ENCODE measurements at regions not wholly inside any gene's neighbourhood (a gene's known extent, or its start where the extent isn't known, plus 50 kb on each side); places are given as distances from the start of the nearest gene placed in this dataset.
"Not testable (repeated sequence)": the region's sequence is repeated elsewhere in the genome, so short reads cannot be mapped to it uniquely, and the experiment has no call there.

DNA sequence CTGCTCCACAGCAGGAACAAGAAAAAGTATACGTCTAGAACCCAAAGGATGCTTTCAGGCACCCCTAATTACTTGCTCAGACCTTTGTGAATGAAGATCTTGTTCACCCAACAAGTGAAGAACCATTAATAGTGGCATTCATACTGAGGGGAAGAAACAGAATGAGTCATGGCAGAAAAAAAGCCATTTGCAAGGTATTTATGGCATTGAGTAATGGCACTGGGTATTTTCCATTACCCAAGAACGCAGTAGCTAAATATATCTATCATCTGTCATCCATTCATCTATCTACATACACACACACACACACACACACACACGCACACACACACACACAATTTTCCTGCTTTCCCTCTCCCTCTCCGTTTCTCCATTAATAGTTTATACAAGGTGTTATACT, 56.4 kb upstream of the XIRP2 start:
- DNase-seq: no peak

DNA sequence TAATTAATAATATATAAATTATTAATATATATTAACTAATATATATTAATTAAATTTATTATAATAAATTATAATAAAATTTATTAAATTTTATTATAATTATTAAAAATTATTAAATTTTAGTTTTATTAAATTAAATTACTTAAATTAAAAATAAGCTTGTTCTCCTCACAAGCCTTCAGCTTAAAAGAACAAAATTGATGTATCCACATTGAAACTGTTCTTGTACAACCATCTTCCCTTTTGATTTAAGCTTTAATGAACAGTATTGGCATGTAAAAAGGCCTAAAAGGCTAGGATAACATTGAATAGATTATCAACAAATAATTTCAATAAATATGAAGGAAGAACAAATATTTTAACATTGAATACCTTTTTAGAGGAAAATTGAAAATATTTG, 62.4 kb upstream of the XIRP2 start:
- no peak for DNase-seq

DNA sequence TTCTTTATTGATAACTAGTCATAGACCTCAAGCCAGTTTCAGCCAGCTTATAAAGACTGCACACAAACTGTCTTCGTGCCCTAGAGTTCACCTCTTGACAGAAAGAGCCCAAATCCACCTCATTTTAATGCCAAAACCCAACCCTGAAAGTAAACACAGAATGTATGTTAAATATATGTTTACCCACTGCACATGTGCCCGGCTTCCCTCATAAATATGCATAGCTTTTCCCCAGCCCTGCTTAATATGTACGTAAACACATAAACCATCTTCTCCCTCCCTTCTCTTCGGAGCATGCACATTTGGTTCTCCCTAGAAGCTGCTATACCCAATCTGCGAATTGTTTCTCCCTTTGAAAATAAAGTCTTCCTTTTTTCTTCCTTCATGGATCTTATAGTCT, 73.9 kb upstream of the XIRP2 start:
- DNase-seq: no peak

DNA sequence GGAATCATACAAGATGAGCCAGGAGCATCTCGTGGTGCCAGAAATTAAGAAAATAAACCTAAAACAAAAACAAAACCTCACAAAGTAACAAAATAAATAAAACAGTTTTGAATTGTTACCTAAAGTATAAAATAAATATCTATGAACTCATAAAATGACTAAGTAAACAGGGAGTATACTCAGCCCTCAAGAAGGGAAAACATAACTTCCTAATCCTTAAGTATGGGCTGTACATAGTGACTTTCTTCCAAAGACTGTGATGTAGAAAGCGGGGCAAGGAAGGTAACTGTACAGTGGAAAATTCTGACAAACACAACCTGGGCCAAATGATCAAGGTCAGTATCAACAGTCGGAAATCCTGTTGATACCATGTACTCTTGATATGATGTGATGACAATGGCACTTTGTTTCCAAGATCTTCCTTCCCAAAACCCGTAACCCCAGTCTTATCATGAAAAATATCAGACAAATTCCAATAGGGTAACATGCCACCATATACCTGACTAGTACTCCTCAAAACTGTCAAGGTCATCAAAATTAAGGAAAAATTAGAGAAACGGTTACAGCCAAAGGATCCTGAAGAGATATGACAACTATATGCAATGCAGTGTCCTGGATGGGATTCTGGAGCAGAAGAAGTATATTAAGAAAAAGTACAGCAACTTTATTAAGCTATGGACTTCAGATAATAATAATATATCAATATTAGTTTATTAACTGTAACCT, 76.0 kb upstream of the XIRP2 start:
- no peak for DNase-seq

DNA sequence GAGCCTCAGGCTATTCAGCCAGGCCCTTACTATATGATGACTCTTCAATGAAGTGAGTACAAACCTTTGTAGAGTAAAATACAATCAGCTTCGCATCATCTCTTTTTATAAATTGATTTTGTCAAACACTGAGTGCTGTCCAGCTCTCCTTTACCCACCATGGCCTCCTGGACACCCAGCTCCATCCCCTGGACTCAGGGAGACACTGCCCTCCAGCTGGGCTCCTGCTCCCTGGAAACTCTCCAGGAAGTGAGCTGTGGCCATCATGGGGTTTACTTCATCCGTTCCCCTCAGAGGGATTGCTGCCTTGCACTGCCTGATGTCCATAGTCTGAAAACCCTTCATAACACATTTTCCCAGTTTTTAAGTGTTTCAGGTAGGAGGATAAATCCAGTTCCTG, 82.5 kb upstream of the XIRP2 start:
- DNase-seq: no peak

DNA sequence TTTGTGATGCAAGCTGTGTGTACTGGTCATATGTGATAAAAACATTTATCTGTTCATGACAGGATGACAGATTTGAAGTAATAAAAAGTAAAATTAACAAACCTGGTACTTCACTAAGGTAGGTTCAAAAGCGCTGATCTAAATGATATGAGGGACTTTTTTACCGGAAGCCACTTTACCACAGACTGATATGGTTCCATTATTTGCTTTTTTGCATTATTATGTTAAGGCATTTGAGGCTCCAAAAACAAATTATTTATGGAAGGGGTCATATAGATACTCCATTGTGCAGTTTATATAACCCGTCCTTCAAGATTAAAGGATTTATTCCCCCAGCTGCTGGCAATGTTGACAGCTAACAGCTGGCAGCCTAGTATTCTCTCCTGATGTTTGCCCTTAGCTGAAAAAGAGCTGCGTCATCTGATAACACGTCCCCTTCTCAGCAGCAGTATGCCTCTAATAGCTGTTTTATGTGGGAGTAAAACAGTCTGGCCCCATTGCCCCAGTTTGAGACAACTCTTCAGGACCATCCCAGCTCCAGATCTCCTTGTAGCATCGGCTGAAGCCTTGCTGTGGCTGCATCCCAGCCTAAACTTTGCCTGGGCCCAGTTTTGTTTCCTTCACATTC, 84.8 kb upstream of the XIRP2 start:
- DNase-seq: no peak

DNA sequence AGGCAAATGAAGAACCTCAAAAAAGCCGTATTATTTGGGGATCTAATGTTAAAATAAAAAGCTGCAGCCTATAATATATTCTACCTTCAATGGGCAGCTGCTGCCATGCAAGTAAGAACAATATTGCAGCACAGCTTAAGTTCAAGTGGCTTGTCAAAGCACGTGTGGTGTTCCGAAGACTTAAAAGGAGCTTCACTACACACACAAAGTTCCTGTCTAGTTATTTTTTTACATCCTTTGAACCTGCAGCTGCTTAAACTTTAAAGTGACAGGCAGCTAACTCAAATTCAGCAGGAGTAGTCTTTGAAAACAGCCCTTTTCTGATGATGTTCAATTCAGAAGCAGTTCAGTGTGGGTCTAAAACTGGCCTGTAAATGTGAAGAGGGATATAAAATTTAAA, 85.8 kb upstream of the XIRP2 start:
- no peak for DNase-seq

DNA sequence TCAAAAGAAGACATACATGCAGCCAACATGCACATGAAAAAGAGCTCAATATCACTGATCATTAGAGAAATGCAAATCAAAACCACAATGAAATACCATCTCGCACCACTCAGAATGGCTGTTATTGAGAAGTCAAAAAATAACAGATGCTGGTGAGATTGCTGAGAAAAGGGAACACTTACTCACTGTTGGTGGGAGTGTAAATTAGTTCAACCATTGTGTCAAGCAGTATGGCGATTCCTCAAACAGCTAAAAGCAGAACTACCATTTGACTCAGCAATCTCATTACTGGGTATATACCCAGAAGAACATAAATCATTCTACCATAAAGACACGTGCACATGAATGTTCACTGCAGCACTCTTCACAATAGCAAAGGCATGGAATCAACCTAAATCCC, 95.5 kb upstream of the XIRP2 start:
- no peak for DNase-seq

DNA sequence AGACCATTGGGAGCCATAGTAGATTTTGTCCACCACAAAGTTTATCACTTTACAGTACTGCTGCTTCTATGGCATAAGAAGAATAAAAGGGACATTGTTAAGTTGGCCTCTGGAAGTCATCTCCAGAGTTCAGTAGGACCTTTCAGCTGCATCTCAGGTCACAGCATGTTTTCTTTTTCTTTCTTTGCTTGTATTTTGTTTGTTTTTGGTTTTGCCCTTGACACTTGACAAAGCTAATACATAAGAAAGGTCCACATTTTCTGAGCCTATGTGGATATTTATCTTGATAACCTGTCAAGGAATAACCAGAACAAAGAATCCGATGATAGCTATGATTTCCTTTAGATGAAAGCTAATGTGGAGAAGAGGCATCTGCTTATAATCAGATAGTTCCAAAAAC, 101.6 kb upstream of the XIRP2 start:
- DNase-seq: no peak

DNA sequence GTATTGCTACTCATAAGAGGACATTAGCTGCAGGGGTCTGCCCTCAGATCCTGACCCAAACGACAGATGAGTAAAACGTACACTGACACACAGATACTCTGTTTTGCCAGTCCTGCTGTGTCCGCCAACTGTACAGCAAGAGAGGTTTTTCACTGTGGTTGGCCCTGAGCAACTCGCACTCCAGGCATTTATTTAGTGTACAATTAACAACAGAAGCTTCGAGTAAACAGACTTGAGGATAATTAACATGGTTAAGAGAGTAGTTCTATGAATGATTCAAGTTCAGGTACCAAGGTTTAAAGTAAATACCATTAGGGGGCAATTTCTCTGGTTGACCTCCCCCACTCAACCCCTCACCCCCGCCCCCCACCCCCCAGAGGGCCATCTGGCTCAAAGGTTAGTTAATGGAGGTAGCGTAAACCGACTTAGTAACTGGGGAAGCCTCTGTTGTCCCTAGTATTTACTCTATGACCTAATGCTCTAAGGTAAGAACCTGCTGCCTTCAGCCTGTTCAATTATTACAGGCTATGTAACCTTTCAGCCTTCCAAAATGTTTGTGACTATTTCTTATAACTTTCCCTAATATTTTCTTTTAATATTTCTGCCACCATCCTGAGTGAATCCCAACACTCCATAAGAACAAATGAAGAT, 103.9 kb upstream of the XIRP2 start:
- peak; percentile 81 for DNase-seq

DNA sequence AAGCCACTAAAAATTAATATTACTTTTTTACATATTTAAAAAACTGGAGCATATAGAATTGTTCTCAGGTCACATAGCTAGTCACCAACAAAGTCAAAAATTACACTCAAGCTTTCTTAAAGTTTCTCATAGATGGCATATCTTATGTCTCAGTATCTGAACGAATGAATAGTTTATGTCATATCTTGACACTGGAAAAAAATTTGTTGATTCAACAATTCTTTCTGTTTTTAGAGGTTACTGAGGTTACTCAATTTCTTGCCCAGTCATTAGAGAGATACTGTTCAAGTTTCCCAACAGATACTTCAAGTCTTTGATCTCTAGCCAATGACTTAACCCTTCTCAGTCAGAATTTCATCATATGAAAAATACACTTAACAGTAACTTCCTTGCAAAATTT, 113.1 kb upstream of the XIRP2 start:
- no peak for DNase-seq

DNA sequence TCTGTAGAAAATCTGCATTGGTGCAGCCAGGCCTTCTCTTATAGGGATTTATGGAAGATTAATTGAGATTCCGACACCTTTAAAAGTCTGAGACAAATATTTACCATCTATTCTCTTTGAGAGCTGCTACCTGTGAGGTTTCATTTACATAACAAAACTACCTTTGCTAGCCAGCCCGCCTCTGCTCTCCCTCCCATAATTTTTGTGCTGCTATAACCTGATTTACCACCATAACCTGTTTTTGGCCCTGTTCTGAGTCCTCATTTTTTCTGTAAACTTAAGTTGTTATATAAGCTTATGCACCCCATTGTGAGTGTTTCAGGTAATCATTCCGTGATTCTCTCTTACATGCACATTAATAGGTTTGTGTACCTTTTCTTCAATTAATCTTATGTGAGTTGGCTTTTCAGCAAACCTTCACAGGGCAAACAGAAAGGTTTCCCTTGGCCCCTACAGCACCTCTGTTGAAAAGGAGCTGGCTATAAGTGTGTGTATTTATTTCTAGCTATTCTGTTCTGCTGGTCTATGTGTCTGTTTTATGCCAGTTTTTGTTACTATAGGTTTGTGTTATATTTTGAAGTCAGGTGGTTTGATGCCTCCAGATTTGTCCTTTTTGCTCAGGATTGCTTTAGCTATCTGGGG, 114.9 kb upstream of the XIRP2 start:
- DNase-seq: no peak

DNA sequence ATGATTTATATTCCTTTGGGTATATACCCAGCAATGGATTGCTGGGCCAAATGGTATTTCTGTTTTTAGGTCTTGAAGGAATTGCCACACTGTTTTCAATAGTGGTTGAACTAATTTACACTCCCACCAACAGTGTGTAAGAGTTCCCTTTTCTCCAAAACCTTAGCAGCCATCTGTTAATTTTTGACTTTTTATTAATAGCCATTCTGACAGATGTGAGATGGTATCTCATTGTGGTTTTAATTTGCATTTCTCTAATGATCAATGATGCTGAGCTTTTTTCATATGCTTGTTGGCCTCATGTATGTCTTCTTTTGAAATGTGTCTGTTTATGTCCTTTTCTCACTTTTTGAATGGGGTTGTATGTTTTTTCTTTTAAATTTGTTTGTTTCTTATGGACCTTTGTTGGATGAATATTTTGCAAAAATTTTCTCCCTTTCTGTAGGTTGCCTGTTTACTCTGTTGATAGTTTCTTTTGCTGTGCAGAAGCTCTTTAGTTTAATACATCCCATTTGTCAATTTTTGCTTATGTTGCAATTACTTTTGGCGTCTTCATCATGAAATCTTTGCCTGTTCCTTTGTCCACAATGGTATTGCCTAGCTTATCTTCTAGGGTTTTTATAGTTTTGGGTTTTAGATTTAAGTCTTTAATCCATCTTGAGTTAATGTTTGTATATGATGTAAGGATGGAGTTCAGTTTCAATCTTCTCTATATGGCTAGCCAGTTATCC, 119.7 kb upstream of the XIRP2 start:
- DNase-seq: no peak

DNA sequence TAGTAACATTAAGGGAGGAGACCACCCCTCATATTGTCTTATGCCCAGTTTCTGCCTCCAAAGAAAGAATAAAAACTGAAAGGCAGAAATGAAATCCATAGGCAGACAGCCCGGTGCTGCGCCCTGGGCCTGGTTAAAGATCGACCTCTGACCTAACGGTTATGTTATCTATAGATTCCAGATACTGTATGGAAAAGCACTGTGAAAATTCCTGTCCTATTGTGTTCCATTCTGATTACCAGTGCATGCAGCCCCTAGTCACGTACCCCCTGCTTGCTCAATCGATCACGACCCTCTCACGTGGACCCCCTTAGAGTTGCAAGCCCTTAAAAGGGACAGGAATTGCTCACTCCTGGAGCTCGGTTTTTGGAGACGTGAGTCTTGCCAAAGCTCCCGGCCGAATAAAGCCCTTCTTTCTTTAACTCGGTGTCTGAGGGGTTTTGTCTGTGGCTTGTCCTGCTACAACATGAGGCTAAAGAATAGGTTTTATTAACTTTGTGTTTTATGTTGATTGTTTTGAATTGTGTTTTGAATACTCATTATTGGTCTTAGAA, 121.4 kb upstream of the XIRP2 start:
- not testable (repeated sequence) for DNase-seq

DNA sequence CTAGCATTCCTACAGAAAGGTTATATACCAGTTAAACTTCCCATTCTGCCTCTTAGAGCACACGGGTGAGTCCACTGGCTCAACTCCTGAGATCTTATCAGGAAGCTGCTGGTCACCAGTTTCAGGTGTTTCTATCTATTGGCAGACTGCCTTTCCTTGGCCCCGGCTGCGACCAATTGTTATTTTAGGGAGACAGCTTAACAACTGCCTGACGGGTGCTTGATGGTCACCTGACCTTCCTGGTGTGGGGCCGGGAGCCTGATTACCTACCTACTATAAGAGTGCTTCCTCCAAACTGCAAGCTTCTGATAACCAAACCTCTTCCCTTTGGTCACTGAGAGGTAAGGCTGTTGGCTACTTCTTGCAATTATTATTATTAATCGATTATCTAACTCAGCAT, 122.1 kb upstream of the XIRP2 start:
- DNase-seq: no peak

DNA sequence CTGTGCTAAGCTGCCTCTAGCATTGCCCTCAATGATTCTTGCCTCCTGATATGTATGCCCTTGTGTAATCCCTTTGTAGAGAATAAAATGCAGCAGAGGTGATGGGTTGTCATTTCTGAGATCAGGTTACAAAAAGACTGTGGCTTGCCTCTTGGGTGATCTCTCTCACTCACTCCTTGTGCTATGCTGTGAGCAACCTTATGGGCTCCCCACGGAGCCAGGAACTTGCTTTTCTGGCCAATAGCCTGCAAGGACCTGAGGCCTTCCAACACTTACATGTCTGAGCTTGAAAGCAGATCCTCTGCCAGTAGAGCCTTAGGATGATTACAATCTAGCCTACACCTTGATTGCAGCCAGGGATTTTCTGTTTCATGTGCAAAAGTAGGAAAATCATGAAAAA, 123.1 kb upstream of the XIRP2 start:
- no peak for DNase-seq

DNA sequence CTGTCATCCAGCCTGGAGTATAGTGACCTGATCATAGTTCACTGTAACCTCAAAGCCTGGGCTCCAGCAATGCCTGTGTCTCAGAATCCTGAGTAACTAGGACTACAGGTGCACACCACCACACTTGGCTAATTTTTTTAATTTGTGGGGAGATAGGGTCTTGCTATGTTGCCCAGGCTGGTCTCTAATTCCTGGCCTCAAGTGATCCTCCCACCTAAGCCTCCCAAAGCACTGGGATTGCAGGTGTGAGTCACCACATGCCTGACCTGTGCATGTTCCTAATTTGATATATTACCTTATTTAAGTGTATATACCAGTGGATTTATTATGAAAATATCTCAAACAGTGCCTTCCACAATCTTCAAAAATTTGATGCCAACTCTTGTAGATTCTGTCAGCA, 123.6 kb upstream of the XIRP2 start:
- no peak for DNase-seq

DNA sequence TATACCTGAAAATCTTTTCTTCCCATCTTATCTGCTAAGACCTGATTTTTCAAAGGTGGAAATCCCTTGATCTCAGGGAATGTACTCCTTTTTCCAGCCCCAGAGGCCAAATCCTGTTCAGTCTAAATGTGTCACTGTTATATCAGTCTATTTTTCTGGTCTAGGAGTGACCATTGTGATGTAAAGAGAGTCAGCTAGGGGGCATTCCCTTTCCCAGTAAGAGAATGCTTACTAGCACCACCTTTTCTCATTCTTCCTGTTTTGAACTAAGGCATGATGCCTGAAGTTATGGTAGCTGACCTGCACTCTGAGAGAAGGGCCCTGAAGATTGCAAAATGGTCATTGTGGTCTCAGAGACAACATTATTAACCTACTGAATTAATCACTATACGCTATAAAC, 124.1 kb upstream of the XIRP2 start:
- no peak for DNase-seq

DNA sequence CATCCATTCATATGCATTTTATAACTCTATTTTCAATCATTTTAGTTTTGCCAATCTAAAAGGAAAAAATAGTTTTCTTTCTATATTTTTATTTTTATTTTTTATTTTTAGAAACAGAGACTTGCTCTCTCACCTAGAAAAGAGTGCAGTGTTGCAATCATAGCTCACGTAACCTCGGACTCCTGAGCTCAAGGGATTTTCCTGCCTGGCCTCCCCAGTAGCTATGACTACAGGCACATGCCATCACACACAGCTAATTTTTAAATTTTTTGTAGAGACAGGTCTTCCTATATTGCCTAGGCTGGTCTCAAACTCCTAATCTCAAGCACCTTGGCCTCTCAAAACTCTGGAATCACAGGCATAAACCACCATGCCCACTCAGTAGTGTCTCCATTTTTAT, 125.5 kb upstream of the XIRP2 start:
- no peak for DNase-seq

DNA sequence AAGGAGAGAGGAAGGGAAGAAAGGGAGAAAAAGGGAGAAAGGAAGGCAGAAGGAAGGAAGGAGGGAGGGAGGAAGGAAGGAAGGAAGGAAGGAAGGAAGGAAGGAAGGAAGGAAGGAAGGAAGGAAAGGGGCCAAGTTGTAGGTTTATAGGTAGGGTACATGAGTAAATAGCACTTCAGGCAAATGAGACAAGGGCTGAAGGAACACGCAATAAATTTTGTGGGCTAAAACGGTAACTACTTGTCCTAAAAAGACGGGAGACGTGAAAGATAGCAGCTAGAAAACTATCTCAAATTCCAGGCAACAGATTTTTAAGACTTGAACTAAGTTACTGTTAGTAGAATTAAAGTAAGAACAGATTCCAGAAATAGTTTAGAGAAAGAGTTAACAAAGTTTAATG, 129.3 kb upstream of the XIRP2 start:
- DNase-seq: no peak

DNA sequence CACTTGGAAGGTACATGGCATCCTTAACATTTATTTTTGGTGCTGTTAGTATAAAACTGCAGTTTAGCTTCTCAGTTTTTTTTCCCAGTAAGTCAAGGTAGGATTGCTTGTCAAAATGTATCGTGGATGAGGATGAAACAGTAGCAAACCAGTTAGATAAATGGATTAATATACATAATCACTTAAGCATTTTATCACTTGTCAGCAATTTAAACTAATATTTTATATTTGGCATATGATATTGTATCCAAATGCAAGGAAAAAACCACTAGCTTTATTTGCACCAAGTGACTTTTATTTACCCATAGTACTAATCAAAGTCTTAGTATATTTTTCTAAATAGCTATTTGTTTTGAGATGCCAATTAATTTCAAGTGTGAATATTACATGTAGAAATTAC, 137.7 kb upstream of the XIRP2 start:
- DNase-seq: no peak

DNA sequence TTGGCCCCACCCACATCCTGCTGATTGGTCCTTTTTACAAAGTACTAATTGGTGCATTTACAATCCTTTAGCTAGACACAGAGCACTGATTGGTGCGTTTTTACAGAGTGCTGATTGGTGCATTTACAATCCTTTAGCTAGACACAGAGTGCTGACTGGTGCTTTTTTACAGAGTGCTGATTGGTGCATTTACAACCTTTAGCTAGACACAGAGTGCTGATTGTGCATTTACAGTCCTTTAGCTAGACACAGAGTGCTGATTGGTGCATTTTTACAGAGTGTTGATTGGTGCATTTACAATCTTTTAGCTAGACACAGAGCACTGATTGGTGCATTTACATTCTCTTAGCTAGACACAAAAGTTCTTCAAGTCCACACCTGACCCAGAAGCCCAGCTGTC, 144.2 kb upstream of the XIRP2 start:
- not testable (repeated sequence) for DNase-seq

DNA sequence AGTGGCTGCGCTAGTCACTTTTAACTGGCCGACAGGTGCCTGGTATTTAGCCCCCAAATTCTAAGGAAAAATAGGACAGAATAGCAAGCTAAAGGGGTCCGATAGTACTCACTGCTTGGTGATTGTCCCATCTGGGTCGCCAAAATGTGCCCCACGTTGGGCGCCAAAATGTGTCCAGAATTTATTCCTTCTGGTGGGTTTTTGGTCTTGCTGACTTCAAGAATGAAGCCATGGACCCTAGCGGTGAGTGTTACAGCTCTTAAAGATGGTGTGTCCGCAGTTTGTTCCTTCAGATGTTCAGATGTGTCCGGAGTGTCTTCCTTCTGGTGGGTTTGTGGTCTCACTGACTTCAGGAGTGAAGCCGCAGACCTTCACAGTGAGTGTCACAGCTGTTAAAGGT, 144.8 kb upstream of the XIRP2 start:
- not testable (repeated sequence) for DNase-seq

All from NCI-H2029 (cell line).